GM19467 (cell line): ENCODE measurements at regions not wholly inside any gene's neighbourhood (a gene's known extent, or its start where the extent isn't known, plus 50 kb on each side); places are given as distances from the start of the nearest gene placed in this dataset.

Source experiments
- ATAC-seq: cut with Tn5 transposase; IDR thresholded peaks from one replicate; pipeline ENCODE4 v1.9.1; 2021; ENCODE audit warnings: mild to moderate bottlenecking, moderate library complexity; ENCODE audit not compliant: unreplicated experiment

DNA sequence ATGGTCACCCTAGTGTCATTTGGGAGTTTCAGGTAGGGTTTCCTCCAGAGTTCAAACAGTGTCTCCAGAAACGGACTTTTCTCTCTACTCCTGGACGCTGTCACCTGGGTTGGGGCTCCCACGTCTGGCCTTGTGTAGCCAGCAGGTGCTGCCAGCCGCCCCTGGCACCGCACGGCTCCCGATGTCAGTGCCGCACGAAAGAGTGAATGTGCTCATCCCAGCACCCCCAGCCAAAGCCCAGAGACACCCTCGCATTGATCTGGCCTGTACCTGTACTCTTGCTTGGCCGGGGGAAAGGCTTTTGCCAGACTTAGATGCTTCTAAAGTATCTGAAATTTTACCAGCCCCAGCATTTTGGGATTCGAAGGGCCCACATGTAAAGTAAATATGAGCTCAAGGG, 351.9 kb downstream of the C16orf95 start:
- ATAC-seq: no peak

DNA sequence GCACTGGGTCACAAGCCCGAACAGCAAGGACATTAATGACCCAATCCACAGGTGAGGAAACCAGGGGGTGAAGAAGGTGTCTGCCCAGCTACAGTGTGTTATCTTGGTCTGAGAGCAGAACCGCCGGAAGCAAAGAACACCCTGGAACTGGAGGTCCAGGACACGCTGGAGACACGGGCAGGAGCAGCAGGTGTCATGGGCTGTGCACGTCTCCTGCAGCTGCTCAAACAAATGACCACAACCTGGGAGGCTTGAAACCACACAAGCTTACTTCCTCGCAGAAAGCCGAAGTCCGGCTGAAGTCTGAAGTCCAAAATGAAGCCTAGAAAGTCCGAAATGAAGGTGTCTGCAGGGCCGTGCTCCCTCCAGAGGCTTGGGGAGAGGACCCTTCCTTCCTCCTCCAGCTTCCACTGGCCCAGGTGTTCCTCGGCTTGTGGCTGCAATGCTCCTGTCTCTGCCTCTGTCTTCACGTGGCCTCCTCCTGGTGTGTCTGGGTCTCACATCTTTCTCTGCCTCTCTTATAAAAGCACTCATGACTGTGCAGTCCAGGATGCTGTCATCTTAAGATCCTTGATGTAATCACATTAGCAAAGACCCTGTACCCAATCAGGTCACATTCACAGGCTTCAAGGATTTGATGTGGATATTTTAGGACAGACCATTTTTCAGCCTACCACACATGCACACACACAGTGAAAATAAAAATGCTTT, 351.2 kb downstream of the C16orf95 start:
- no peak for ATAC-seq

DNA sequence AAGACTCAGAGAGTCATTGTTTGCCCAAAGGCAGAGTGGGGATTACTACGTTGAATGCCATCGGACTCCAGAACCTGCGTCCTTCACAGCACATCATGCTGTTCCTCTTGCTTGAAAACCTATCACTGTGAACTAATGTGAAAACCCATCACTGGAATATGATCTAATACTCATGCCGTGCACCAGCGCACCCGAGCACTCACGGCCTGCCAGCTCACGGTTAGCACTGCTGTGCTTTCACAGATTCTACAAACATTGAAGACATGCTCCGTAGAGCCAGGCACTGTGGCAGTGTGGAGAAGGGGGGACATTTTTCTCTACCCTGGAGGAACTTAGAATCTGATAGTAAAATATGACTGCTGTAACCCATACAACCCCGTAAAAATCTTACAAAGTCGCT, 350.4 kb downstream of the C16orf95 start:
- ATAC-seq: no peak

DNA sequence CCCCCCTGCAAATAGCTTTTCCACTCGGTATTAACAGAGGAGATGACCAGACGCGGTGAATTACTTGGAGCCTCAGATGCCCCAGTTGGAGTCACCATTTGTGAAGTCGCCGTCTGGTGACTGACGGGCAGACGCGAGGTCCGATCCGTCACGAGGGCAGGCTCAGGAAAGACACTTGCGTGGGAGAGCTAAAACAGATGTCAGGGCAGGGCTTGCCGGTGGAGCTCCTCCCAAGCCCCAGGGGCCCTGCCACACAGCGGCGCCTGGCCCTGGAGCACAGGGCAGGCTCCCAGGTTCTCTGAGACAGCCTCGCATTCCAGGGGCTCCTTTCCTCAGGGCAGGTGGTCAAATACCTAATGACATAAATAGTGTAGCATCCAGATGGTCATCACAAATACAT, 348.3 kb downstream of the C16orf95 start:
- ATAC-seq: no peak

DNA sequence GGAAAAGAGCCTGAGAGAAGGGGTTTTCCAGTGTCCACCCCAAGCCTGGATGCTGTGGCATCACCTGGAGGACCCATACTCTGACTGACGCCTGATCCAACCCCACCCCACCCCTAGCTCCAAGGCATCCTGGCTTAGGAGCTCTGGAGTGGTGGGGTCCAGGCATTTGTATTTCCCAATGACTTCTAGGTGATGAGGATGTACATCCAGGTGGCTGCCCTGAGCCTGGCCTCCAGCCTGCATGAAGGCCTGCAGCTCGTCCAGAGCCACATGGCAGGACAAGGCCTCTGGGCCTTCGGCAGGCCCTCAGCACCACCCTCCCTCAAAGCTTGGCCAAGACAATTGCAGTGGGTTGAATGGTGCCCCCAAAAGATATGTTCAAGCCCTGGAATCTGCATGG, 347.5 kb downstream of the C16orf95 start:
- ATAC-seq: no peak

DNA sequence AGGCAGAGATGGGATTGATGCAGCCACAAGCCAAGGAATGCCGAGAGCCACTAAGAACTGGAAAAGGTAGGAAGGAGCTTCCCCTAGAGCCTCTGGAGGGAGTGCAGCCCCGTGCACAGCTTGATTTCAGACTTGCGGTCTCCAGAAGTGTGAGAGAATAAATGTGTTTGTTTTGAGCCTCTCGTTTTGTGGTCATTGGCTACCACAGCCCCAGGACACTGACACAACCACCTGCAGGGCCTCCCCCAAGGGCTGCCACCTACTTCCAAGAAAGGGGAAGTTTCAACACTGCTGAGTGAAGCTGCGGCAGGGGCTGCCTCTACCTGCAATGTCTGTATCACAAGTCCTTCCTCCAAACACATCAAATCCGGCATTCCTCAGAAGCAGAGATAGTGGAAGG, 346.9 kb downstream of the C16orf95 start:
- no peak for ATAC-seq

DNA sequence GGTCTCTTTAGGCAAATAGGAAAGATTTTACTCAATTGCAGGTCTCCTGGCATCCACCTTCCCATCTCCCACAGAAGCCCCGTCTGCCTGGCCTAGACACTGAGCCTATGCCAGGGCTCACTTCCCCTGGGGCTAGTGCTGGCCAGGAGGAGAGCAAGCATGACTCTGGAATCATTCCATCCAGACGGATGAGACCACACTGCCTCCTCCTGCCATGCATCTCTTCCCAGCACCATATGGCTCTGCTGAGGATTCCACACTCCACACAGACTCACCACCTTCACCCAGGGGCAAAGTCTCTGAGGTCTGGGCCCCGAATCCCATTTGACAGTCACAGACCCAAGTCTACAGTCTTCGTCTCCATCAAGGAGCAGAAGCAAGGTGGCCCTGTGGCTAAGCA, 346.5 kb downstream of the C16orf95 start:
- no peak for ATAC-seq

DNA sequence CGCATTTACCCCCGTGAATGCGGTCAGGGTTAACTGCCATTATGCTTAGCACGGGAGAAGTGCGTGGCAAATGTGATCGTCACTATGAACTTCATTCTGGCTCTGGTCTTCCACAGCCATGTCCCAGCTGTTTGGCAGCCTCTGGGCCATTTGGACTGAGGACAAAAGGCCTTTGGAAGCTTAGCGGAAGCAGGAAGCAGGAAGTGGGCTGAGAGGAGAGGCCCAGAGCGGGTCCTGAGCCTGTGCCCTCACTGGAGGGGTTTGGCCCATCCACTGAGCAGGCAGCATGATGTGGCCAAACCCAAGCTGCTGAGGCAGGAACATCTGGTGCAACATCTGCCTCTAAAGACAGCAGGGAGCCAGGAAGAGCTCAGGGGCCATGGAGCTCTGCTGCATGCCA, 345.9 kb downstream of the C16orf95 start:
- ATAC-seq: no peak

DNA sequence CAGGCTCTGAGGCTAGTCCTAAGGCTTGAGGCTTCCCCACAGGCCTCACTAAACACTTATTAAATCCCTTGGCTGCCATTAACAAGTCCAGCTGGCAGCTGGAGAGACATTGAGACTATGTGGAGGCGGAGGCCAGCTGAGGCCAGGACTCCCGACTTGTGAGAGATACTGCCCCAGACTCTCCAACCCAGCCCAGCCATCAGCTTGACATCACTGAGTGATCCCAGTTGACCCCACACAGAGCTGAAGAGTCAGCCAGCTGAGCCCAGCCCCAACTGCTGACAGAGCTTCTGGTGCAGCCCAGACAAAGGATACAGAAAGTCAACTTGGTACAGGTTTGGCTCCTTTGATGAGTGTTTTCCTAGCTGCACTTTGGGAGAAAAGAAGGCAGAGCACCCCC, 343.1 kb downstream of the C16orf95 start:
- ATAC-seq: no peak

DNA sequence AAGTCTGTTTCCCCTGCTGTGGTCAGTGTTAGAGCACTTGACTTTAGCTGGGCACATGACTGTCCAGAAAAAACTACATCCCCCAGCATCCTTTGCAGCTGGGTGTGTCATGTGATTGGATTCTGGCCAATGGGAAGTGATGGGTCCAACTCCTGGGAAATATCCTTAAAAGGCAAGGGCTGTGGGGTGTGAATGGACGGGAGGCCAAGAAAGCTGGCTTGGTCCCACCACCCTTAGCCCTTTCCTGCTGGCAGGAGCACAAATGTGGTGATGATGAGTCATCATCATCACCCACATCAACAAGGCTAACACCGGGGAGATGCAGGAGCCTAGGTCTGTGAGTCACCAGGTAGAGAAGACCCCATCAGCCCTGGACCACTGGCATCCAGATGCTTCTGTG, 341.7 kb downstream of the C16orf95 start:
- no peak for ATAC-seq

DNA sequence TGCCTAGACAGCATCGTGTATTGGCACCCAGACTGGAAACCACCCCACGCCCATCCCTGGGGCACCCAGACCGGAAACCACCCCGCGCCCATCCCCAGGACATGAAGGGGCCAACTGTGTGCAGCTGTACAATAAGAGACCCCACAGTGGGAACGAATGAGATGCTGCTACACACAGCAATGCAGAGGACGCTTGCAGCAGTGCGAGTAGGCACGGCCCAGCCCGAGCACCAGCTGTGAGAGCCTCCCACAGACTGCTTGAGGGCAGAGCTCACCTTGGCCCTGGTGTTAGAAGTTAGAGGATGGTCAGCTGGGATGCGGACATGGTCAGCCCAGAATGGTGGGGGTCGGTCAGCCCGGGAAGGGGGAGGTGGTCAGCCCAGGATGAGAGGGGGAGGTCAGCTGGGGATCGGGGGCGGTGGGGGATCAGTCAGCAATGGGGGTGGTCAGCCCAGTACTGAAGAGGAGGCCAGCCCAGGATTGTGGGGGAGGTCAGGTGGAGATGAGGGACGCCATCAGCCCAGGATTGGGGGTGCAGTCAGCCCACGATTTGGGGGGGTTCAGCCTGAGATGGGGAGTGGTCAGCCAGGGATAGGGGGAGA, 340.0 kb downstream of the C16orf95 start:
- ATAC-seq: no peak

DNA sequence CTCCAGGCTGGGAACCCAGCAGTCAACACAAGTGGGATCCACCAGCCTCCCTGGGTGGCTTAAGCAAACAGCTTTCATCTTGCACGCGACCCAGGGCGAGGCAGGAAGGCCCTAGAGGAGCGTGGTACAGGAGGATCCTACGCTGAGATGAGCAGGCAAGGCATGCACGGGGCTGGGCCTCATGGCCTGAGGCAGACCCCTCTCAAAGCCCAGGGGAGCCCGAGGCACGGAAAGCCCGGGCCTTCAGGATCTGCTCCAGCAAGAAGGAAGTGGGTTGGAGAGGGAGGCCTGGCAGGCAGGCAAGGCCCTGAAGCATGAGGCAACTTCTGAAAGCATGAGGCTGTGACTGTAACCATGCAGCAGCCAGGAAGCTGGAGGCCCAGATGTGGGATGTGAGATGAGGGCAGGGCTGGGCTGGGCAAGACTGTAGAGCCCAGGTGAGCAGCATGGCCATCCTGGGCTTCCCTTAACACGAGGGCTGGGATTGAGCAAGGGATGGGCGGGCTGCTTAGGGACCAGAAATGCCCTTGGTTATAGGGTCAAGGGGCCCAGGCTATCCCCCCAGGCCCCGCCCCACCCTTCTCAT, 338.7 kb downstream of the C16orf95 start:
- no peak for ATAC-seq

DNA sequence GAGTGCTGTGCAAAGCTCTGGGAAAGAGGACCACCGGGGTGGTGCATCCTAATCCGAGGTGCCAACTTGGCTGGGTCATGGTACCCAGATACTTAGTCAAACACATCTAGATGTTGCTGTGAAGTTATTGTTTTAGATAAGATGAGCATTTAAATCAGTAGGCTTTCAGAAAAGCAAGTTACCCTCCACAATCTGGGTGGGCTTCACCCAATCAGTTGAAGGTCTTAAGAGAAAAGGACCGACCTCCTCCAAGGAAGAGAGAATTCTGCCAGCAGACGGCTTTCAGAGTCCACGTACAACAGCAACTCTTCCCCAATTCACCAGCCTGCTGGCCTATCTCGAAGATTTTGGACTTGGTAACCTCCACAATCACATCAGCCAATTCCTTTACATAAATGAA, 338.1 kb downstream of the C16orf95 start:
- ATAC-seq: no peak

DNA sequence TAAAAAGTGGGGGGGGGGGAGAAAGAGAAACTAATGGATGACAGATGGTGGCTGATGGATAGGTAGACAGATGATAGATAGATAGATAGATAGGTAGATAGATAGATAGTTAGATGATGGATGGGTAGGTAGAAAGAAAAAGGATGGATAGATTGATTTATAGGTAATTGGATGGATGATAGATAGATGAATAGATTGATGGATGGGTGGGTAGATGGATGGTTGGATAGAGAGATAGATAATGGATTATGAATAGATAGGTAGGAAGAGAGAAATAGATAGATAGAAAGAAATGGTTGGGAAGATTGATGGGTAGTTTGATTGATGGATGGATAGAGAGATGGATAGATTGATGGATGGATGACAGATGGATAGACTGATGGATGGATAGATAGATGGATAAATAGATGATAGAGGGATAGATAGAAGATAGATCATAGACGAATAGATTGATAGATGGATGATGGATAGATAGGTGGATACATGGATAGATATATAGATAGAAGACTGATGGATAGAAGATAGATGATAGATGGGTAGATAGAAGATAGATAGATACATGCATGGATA, 337.1 kb downstream of the C16orf95 start:
- no peak for ATAC-seq

DNA sequence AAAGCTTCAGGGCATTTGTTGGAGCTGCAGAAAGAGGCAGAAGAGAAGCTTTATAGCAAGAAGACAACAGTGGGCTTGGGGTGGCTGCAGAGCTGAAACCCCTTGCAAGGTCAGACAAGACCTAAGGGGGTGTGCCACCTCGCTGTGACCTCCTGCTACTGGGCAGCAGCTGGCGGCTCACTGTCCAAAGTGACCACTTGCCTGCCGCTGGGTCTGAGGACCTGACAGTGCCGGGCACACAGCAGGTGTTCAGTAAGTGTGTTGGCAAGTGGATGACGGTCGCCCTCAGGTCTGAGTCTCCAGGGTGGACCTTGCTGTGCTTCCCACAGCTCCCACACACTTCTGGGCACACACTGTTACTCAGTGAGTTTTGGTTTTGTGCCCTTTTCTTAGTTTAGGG, 336.5 kb downstream of the C16orf95 start:
- no peak for ATAC-seq

DNA sequence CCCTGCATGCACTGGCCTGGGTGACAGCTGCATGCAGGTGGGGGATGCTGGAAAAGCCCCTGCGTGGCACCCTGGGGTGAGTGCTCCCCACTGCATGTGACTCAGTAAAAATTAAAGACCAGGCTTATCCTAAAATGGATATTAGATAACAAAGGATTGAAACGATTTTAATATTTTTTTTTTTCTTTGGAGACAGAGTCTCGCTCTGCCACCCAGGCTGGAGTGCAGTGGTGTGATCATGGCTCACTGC, 334.9 kb downstream of the C16orf95 start:
- ATAC-seq: no peak

DNA sequence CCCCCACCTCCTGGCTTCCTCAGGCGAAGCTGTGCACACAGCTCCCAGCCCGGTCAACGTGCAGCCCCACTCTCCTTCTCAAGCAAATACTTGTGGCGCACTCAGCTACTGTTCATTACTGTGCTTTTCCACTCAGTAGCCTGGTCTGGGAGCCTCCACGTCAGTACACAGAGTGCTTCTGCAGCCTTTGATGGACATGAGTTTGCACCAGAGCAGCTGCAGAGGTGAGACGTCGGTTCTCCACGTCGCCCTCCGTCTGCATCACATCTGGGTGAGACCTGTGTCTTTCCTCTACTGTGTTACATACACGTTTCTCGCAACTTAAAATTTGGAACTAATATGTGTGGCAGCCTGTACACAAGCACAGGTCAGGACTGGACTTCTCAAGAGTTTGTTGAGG, 334.3 kb downstream of the C16orf95 start:
- ATAC-seq: no peak

DNA sequence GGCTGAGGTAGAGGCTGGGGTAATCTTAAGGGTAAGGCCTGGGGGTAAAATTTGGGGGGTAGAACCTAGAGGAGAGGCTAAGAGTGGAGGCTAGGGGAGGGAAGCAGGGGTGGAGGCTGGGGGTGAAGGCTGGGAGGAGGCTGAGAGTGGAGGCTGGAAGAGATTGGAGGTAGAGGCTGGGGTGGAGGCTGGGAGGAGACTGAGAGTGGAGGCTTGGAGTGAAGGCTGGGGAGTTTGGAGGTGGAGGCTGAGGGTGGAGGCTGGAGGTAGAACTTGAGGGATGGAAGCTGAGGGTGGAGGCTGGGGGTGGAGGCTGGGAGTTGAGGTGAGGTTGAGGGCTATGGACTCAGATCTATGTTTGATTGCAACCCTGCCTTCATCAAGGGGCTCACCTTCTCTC, 333.6 kb downstream of the C16orf95 start:
- ATAC-seq: no peak

DNA sequence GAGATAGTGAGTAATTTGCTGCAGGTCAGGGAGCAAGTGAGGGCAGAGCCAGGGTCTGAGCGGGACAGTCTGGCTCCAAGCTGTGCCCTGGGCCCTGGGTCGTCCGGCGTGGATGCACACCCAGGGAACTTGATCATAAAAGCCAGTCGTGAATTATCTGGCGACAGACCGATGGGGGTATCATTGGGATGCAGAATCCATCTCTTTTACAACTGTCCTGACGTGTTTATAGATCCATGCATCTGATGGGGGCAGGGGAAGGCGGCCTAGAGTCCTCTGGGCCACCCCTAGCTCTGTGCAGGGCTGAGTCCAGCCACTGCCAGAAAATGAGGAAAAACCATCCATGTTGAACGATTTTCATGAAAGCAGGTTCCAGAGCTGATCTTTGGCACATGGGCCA, 332.8 kb downstream of the C16orf95 start:
- no peak for ATAC-seq

DNA sequence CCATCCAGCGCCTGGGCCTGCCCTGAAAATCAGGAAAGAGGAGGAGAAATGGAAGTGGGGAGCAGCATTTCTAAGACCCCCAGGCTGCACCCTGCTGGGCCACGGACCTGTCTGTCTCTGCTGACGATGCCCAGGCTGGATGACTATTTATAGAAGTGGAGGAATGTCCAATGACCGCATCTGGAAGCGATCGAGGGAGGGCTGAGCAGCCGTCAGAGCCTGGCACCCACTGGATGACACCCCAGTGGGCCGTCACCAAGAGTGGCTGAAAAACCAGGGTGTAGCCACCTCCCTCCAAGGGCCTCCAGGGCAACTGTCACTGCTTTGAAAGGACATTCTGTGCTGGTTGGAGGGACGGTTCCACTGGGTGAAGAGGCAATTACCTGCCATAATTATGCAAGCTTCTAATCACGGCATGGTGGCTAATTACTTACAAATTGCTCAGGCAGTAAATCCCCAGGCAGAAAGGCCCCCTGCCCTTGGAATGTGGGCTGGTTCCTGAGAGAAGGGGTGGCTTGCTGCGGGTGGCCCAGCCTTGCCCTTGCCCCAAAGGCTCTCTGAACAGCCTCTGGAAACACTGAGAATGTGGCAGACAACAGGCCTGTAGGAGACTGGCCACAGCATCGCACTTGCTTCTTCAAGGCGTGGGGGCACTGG, 332.1 kb downstream of the C16orf95 start:
- no peak for ATAC-seq

DNA sequence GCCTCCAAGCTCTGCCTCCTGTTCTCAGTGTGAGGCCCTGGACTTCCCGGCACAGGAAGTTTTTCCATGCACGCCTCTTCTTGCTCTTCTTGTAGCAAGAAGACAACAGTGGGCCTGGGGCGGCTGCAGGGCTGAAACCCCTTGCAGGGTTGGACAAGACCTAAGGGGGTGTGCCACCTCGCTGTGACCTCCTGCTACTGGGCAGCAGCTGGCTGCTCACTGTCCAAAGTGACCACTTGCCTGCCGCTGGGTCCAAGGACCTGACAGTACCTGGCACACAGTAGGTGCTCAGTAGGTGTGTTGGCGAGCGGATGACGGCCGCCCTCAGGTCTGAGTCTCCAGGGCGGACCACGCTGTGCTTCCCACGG, 331.6 kb downstream of the C16orf95 start:
- no peak for ATAC-seq

DNA sequence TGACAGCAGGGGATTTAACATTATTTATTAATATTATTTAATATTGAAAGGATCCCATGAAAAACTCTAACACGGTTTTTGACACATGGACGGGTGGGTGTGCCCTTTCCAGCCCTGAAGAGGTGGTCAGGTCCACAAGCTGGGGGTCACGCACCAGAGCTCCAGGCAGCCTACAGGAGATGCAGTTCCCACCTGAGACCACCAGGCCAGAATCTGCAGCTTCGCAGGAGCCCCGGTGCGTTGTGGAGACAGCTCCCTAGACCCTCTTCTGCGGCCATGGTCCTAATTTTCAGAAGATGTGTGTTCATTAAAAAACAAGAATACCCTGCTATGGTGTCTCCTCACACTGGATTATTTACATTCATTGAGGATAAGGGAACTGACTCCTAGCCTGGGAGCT, 331.1 kb downstream of the C16orf95 start:
- ATAC-seq: no peak
